GM23338 (cell line): ENCODE measurements at regions not wholly inside any gene's neighbourhood (a gene's known extent, or its start where the extent isn't known, plus 50 kb on each side); places are given as distances from the start of the nearest gene placed in this dataset.

ENCODE experiments used
- ATAC-seq: fragments of 200-7000 bp; cut with Tn5 transposase; 3 replicates; pipeline ENCODE4 v1.9.1; 2020
- DNase-seq: peaks from one replicate; pipeline ENCODE4 v3.0.0-alpha.2; 2015; ENCODE audit warnings: low spot score
- H2AFZ ChIP-seq: fragments of 200-600 bp; sonication (generic); 2 replicates; pipeline ENCODE4 v1.8.0; 2016; ENCODE audit warnings: antibody characterized with exemption, mild to moderate bottlenecking, moderate library complexity
- H3F3A ChIP-seq: fragments of 200-600 bp; sonication (generic); replicated peaks from 2 replicates; pipeline ENCODE4 v1.8.0; 2017; ENCODE audit warnings: antibody characterized with exemption, mixed run types, low read depth
- H3K27ac ChIP-seq: fragments of 200-600 bp; sonication (generic); 2 replicates; pipeline ENCODE4 v1.6.1; 2016; ENCODE audit warnings: low read depth
- H3K27me3 ChIP-seq: fragments of 200-600 bp; sonication (generic); 2 replicates; pipeline ENCODE4 v1.8.0; 2016; ENCODE audit warnings: mild to moderate bottlenecking, mixed run types, moderate library complexity; ENCODE audit not compliant: insufficient read depth
- H3K36me3 ChIP-seq: fragments of 200-600 bp; sonication (generic); 2 replicates; pipeline ENCODE4 v1.8.0; 2016; ENCODE audit warnings: mild to moderate bottlenecking; ENCODE audit not compliant: insufficient read depth
- H3K4me1 ChIP-seq: fragments of 200-600 bp; sonication (generic); 2 replicates; pipeline ENCODE4 v1.8.0; 2016; ENCODE audit warnings: mild to moderate bottlenecking, moderate library complexity; ENCODE audit not compliant: insufficient read depth
- H3K4me2 ChIP-seq: fragments of 200-600 bp; sonication (generic); 2 replicates; pipeline ENCODE4 v1.7.1; 2017; ENCODE audit warnings: mixed run types
- H3K4me3 ChIP-seq: fragments of 200-600 bp; sonication (generic); 2 replicates; pipeline ENCODE4 v1.6.1; 2016; ENCODE audit warnings: mixed run types
- H3K79me2 ChIP-seq: fragments of 200-600 bp; sonication (generic); replicated peaks from 2 replicates; pipeline ENCODE4 v1.8.0; 2017; ENCODE audit warnings: mild to moderate bottlenecking; ENCODE audit not compliant: insufficient read depth
- H3K9me2 ChIP-seq: fragments of 200-600 bp; sonication (generic); 2 replicates; pipeline ENCODE4 v1.8.0; 2017; ENCODE audit not compliant: insufficient read depth
- H4K20me1 ChIP-seq: fragments of 200-600 bp; sonication (generic); replicated peaks from 2 replicates; pipeline ENCODE4 v1.8.0; 2017; ENCODE audit warnings: mild to moderate bottlenecking; ENCODE audit not compliant: insufficient read depth
- H3K27ac Mint-ChIP-seq: 2 replicates; pipeline ENCODE4 v1.8.0; 2020; ENCODE audit warnings: inconsistent platforms, mild to moderate bottlenecking, moderate library complexity, mixed read lengths
- H3K27me3 Mint-ChIP-seq: 3 replicates; pipeline ENCODE4 v1.8.0; 2022; ENCODE audit warnings: low read depth, mild to moderate bottlenecking, moderate library complexity, mixed read lengths, inconsistent platforms; ENCODE audit not compliant: insufficient read depth, poor library complexity
- H3K36me3 Mint-ChIP-seq: 3 replicates; pipeline ENCODE4 v1.8.0; 2021; ENCODE audit warnings: low read depth, mild to moderate bottlenecking, inconsistent platforms, moderate library complexity, mixed read lengths
- H3K4me1 Mint-ChIP-seq: 3 replicates; pipeline ENCODE4 v1.8.0; 2020; ENCODE audit warnings: mild to moderate bottlenecking, inconsistent platforms, mixed read lengths
- H3K4me3 Mint-ChIP-seq: 3 replicates; pipeline ENCODE4 v1.8.0; 2021; ENCODE audit warnings: moderate library complexity, mild to moderate bottlenecking, inconsistent platforms, mixed read lengths
- H3K9me3 Mint-ChIP-seq: 3 replicates; pipeline ENCODE4 v1.8.0; 2020; ENCODE audit warnings: moderate library complexity, mild to moderate bottlenecking, inconsistent platforms, mixed read lengths
- CREB1 ChIP-seq: fragments of 250-450 bp; sonication (Bioruptor Pico); IDR thresholded peaks from 2 replicates; pipeline ENCODE4 v1.5.0; 2020; ENCODE audit warnings: low read depth, mild to moderate bottlenecking, moderate library complexity
- EZH2 ChIP-seq: fragments of 200-600 bp; sonication (generic); IDR thresholded peaks from one replicate; pipeline ENCODE4 v1.8.0; 2017; ENCODE audit warnings: antibody characterized with exemption, mild to moderate bottlenecking, low read depth; ENCODE audit not compliant: unreplicated experiment
- EZH2phosphoT487 ChIP-seq: fragments of 200-600 bp; sonication (generic); IDR thresholded peaks from one replicate; pipeline ENCODE4 v1.8.1; 2018; ENCODE audit warnings: antibody characterized with exemption; ENCODE audit not compliant: unreplicated experiment
- JUNB ChIP-seq: IDR thresholded peaks from one replicate; pipeline ENCODE4 v1.6.1; 2016; ENCODE audit warnings: antibody characterized with exemption; ENCODE audit not compliant: unreplicated experiment
- NANOG ChIP-seq: IDR thresholded peaks from 2 replicates; pipeline ENCODE4 v1.6.1; 2016; ENCODE audit warnings: antibody characterized with exemption, borderline replicate concordance
- POLR2AphosphoS5 ChIP-seq: IDR thresholded peaks from 2 replicates; pipeline ENCODE4 v1.6.1; 2016; ENCODE audit warnings: antibody characterized with exemption, low read depth
- STAT1 ChIP-seq: IDR thresholded peaks from one replicate; pipeline ENCODE4 v1.6.1; 2016; ENCODE audit warnings: antibody characterized with exemption; ENCODE audit not compliant: unreplicated experiment
- ZNF331 ChIP-seq: fragments of 250-450 bp; sonication (Bioruptor Pico); IDR thresholded peaks from 2 replicates; pipeline ENCODE4 v1.5.0; 2020; ENCODE audit warnings: low read depth, mild to moderate bottlenecking, moderate library complexity
- TF ChIP-seq, protein P1 (sequence below), 2 experiments: fragments of 200-600 bp in 1 of 2; sonication (generic) in 1 of 2; conservative IDR thresholded peaks; 2 replicates each; pipeline versions ENCODE4 v1.5.1 to v1.6.1; 2016 to 2017; ENCODE audit warnings: antibody characterized with exemption in 2 of 2, low read depth in 2 of 2, mild to moderate bottlenecking in 2 of 2, moderate library complexity in 1 of 2
- TF ChIP-seq, protein P2 (sequence below): IDR thresholded peaks from one replicate; pipeline ENCODE4 v1.6.1; 2018; ENCODE audit warnings: antibody characterized with exemption; ENCODE audit not compliant: unreplicated experiment
- TF ChIP-seq, protein P3 (sequence below): IDR thresholded peaks from 2 replicates; pipeline ENCODE4 v1.6.1; 2016; ENCODE audit warnings: antibody characterized with exemption

DNA sequence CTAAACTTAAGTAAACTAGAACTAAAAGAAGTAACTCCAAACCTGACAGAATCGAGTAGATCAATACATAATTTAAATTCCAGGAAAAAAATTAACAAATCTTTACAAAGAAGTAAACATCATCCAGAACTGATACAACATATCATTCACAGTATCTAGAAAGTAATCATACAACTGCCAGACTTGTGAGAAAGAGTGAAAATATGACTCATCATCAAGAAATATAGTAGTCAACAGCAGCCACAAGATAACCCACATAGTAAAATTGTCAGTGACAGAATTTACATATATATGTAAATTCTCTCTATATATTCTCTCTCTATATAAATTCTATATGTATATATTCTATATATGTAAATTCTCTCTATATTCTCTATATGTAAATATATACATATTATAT is 242.8 kb upstream of the RGS17 start (continued):
- TF ChIP-seq ZNF331 (CRISPR knock-in tag) (no peak), CREB1 (CRISPR knock-in tag) (no peak), EZH2phosphoT487 (no peak)
- TF ChIP-seq, protein P1, sequence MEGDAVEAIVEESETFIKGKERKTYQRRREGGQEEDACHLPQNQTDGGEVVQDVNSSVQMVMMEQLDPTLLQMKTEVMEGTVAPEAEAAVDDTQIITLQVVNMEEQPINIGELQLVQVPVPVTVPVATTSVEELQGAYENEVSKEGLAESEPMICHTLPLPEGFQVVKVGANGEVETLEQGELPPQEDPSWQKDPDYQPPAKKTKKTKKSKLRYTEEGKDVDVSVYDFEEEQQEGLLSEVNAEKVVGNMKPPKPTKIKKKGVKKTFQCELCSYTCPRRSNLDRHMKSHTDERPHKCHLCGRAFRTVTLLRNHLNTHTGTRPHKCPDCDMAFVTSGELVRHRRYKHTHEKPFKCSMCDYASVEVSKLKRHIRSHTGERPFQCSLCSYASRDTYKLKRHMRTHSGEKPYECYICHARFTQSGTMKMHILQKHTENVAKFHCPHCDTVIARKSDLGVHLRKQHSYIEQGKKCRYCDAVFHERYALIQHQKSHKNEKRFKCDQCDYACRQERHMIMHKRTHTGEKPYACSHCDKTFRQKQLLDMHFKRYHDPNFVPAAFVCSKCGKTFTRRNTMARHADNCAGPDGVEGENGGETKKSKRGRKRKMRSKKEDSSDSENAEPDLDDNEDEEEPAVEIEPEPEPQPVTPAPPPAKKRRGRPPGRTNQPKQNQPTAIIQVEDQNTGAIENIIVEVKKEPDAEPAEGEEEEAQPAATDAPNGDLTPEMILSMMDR (conservative IDR thresholded peaks at IDR 0.05; ENCODE audit: low read depth in 2 of 2): no peak

DNA sequence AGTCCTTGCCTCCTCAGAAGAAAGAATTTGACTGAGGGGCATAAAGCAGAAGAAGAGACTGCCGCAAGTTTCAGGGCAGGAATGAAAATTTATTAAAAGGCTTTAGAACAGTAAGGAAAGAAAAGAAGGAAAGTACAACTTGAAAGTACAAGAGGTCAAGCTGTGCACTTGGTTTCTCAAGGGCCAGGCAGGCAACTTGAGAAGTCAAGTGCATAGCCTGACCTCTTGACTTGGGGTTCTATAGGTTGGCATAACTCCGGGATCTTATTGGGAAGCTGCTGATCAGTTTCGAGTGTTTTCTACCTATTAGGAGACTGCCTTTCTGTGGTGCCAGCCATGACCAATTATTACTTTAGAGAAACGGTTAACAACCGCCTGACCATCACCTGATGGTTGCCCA is 237.0 kb upstream of the RGS17 start:
- Histone ChIP-seq H3K27me3 (no peaks in the 10 kb centered on the region), H4K20me1 (no peaks in the 10 kb centered on the region), H3K9me2 (peaks cover 18% of the 10 kb centered on the region; the same call in 1 of the 2 replicates), H3K4me2 (no peak overlapping the region), H3K4me1 (no peaks in the 10 kb centered on the region), H3K36me3 (no peaks in the 10 kb centered on the region), H3F3A (no peaks in the 10 kb centered on the region), H3K27ac (no peak overlapping the region), H3K79me2 (no peaks in the 10 kb centered on the region), H3K4me3 (no peak overlapping the region), H2AFZ (0 out of 2 replicates have a peak overlapping the region, but pooled peaks have one; percentile 23)
- peaks cover under 1% of the 10 kb centered on the region; the same call in 1 of the 3 replicates for H3K9me3 Mint-ChIP-seq
- DNase-seq: no peak
- H3K36me3 Mint-ChIP-seq: no peaks in the 10 kb centered on the region
- H3K27me3 Mint-ChIP-seq: no peaks in the 10 kb centered on the region
- ATAC-seq: no peak
- H3K4me3 Mint-ChIP-seq: no peak overlapping the region
- H3K27ac Mint-ChIP-seq: no peak overlapping the region
- H3K4me1 Mint-ChIP-seq: no peaks in the 10 kb centered on the region
- no peak for TF ChIP-seq EZH2
- TF ChIP-seq EZH2phosphoT487: no peak
- no peak for TF ChIP-seq NANOG
- TF ChIP-seq ZNF331 (CRISPR knock-in tag): no peak
- TF ChIP-seq, protein P2, sequence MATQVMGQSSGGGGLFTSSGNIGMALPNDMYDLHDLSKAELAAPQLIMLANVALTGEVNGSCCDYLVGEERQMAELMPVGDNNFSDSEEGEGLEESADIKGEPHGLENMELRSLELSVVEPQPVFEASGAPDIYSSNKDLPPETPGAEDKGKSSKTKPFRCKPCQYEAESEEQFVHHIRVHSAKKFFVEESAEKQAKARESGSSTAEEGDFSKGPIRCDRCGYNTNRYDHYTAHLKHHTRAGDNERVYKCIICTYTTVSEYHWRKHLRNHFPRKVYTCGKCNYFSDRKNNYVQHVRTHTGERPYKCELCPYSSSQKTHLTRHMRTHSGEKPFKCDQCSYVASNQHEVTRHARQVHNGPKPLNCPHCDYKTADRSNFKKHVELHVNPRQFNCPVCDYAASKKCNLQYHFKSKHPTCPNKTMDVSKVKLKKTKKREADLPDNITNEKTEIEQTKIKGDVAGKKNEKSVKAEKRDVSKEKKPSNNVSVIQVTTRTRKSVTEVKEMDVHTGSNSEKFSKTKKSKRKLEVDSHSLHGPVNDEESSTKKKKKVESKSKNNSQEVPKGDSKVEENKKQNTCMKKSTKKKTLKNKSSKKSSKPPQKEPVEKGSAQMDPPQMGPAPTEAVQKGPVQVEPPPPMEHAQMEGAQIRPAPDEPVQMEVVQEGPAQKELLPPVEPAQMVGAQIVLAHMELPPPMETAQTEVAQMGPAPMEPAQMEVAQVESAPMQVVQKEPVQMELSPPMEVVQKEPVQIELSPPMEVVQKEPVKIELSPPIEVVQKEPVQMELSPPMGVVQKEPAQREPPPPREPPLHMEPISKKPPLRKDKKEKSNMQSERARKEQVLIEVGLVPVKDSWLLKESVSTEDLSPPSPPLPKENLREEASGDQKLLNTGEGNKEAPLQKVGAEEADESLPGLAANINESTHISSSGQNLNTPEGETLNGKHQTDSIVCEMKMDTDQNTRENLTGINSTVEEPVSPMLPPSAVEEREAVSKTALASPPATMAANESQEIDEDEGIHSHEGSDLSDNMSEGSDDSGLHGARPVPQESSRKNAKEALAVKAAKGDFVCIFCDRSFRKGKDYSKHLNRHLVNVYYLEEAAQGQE: no peak
- TF ChIP-seq, protein P3, sequence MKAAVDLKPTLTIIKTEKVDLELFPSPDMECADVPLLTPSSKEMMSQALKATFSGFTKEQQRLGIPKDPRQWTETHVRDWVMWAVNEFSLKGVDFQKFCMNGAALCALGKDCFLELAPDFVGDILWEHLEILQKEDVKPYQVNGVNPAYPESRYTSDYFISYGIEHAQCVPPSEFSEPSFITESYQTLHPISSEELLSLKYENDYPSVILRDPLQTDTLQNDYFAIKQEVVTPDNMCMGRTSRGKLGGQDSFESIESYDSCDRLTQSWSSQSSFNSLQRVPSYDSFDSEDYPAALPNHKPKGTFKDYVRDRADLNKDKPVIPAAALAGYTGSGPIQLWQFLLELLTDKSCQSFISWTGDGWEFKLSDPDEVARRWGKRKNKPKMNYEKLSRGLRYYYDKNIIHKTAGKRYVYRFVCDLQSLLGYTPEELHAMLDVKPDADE: no peak
- TF ChIP-seq POLR2AphosphoS5: no peak
- no peak for TF ChIP-seq STAT1
- no peak for TF ChIP-seq CREB1 (CRISPR knock-in tag)
- TF ChIP-seq JUNB: no peak
- TF ChIP-seq, protein P1 (conservative IDR thresholded peaks at IDR 0.05; ENCODE audit: low read depth in 2 of 2): no peak
